Adrenal gland (tissue), 9 donors: ENCODE measurements at regions not wholly inside any gene's neighbourhood (a gene's known extent, or its start where the extent isn't known, plus 50 kb on each side); places are given as distances from the start of the nearest gene placed in this dataset.

Experiments
- DNase-seq, 7 donors: peaks; one replicate each; pipeline ENCODE4 v3.0.0-alpha.2; 2019 to 2020
- H3K27ac ChIP-seq, 5 donors: fragments of 200-600 bp; sonication (generic) in 4 of 5; 1 replicate in 3 of 5; 2 replicates in 2 of 5; pipeline versions ENCODE4 v1.5.1 to v1.8.0; 2016 to 2020; ENCODE audit warnings: mild to moderate bottlenecking in 1 of 5
- H3K27me3 ChIP-seq: fragments of 200-600 bp; 2 replicates; pipeline ENCODE4 v1.8.0; 2021
- H3K36me3 ChIP-seq, 2 donors: fragments of 200-600 bp; replicated peaks in 1 of 2; 1 replicate in 1 of 2; 2 replicates in 1 of 2; pipeline versions ENCODE4 v1.5.1 to v1.8.0; 2018 to 2022
- H3K4me1 ChIP-seq, 2 donors: fragments of 200-600 bp; replicated peaks in 1 of 2; 1 replicate in 1 of 2; 2 replicates in 1 of 2; pipeline versions ENCODE4 v1.5.1 to v1.8.0; 2018 to 2021
- H3K4me3 ChIP-seq, 4 donors: fragments of 200-600 bp; sonication (generic) in 3 of 4; one replicate each; pipeline ENCODE4 v1.5.1; 2016 to 2018
- H3K9me3 ChIP-seq, 3 donors: fragments of 200-600 bp; sonication (generic) in 1 of 3; replicated peaks in 1 of 3; 1 replicate in 2 of 3; 2 replicates in 1 of 3; pipeline versions ENCODE4 v1.5.1 to v1.8.0; 2016 to 2021
- CTCF ChIP-seq, 6 experiments: fragments of 450-650 bp in 4 of 6; fragments of 200-600 bp in 2 of 6; sonication (generic) in 1 of 6; IDR thresholded peaks; 1 replicate in 5 of 6; 2 replicates in 1 of 6; pipeline versions ENCODE4 v1.5.1 to v1.8.0; 2016 to 2021; ENCODE audit warnings: antibody characterized with exemption in 6 of 6, mild to moderate bottlenecking in 2 of 6, moderate library complexity in 1 of 6
- POLR2A ChIP-seq, 2 donors: fragments of 450-650 bp; IDR thresholded peaks; one replicate each; pipeline ENCODE4 v1.6.1; 2017; ENCODE audit warnings: antibody characterized with exemption in 2 of 2, mild to moderate bottlenecking in 2 of 2, moderate library complexity in 1 of 2
- WGBS, 4 donors: extraction: QIAGEN DNeasy Blood & Tissue Kit in 2 of 4; methylation state at CpG; one replicate each; pipeline versions ENCODE4 v1.1.5 to v1.1.7; 2013 to 2017; 5-methylcytosine and 5-hydroxymethylcytosine counted together
- intact Hi-C, 2 donors: fragments of 100-400 bp; cut with DNase I; formaldehyde crosslinking; loops; one replicate each; pipeline versions ENCODE4 v1.14.1 to v1.15.0; 2022 to 2023
- donor health status: healthy with polysubstance abuse.
- donor health status: Bipolar disorder and iron deficiency.
- donor health status: DM: yes; HTN: yes; CAD: no.
- donor health status: DM: no; HTN: no; CAD: no.
- donor health status: DM: no; HTN: no; CAD: no.

- Histone ChIP-seq H3K4me3 (no peak overlapping the region), H3K36me3 (no peaks in the 10 kb centered on the region), H3K4me1 (no peaks in the 10 kb centered on the region), H3K9me3 (no peaks in the 10 kb centered on the region), H3K27ac (no peak overlapping the region), H3K27me3 (no peaks in the 10 kb centered on the region)
- TF ChIP-seq CTCF (IDR thresholded peaks at IDR 0.05) (no peak), POLR2A (IDR thresholded peaks at IDR 0.05) (no peak)
- intact Hi-C loops = no loop called here
- WGBS, 4 donors = 76 to 88% (median 79%) methylated on average over 6 of the region's 6 CpGs
- DNase-seq = no peak
These were observed 523.6 kb upstream of the DAB1 start for GRCh38 chr1:57947471-57947870.

GRCh38 chr1:57945045-57945444, 521.2 kb upstream of the DAB1 start:
- Histone ChIP-seq H3K36me3 (no peaks in the 10 kb centered on the region), H3K27ac (no peak overlapping the region), H3K9me3 (no peaks in the 10 kb centered on the region), H3K4me1 (no peaks in the 10 kb centered on the region), H3K27me3 (no peaks in the 10 kb centered on the region), H3K4me3 (no peak overlapping the region)
- 75 to 83% (median 79%) methylated on average over 4 of the region's 4 CpGs for WGBS, 4 donors
- TF ChIP-seq POLR2A (IDR thresholded peaks at IDR 0.05) (no peak), CTCF (IDR thresholded peaks at IDR 0.05) (no peak)
- intact Hi-C loops = no loop called here
- DNase-seq = no peak

GRCh38 chr1:57943365-57943764, 519.5 kb upstream of the DAB1 start:
- intact Hi-C loops = no loop called here
- DNase-seq = no peak
- no peak overlapping the region for H3K4me3 ChIP-seq
- no peak for TF ChIP-seq POLR2A (IDR thresholded peaks at IDR 0.05)
- no peak for TF ChIP-seq CTCF (IDR thresholded peaks at IDR 0.05)
- H3K36me3 ChIP-seq = no peaks in the 10 kb centered on the region
- no peak overlapping the region for H3K27ac ChIP-seq
- H3K4me1 ChIP-seq = no peaks in the 10 kb centered on the region
- 83 to 95% (median 86%) methylated on average over 2 of the region's 2 CpGs for WGBS, 4 donors
- no peaks in the 10 kb centered on the region for H3K27me3 ChIP-seq
- H3K9me3 ChIP-seq = no peaks in the 10 kb centered on the region

- Histone ChIP-seq H3K27me3 (no peaks in the 10 kb centered on the region), H3K4me1 (no peaks in the 10 kb centered on the region), H3K9me3 (no peaks in the 10 kb centered on the region), H3K36me3 (no peaks in the 10 kb centered on the region), H3K4me3 (no peak overlapping the region), H3K27ac (no peak overlapping the region)
- DNase-seq = no peak
- 76 to 85% (median 80%) methylated on average over 8 of the region's 8 CpGs for WGBS, 4 donors
- no peak for TF ChIP-seq POLR2A (IDR thresholded peaks at IDR 0.05)
- TF ChIP-seq CTCF (IDR thresholded peaks at IDR 0.05) = no peak
- intact Hi-C loops = no loop called here
These were observed 510.9 kb upstream of the DAB1 start for GRCh38 chr1:57934745-57935144.
